ENCODE measurements at regions not wholly inside any gene's neighbourhood (a gene's known extent, or its start where the extent isn't known, plus 50 kb on each side); places are given as distances from the start of the nearest gene placed in this dataset.

DNA sequence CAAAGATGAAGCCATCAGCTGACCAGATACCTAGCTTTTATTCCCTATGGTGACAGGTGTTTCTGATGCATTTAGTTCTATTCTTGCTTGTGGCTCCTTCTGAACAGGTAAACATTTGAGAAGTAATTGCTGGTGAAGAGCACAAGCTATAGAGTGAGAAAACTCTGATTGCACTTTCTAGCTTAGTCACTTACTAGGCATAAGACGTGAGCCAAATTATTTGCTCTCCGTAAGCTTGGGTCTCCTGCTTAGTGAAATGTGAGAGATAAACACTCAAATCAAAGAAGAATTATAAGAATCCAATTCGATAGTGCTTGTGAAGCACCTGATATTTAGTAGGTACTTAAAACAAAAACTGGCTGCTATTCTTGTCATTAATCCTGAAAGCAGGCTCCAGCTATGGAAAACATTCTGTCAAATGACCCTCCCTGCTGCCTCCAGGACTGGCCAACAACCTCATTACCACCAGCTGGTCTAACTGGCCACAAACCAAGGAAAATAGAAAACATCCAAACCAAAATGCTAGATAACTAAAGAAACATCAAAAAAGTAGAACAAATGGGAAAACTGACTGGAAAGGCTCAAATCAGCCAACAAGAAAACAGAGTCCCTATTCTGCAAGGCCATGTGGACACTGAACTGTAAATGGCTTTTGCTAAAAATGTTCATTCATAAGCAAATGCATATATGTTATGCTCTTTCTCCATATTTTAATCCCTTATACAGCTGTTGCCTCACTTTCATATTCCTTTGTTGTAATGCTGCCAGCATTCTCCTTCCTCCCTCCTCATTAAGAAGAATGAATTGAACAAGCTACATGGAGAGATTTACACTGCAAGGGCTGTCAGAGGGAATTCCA lies 616.1 kb downstream of the DTWD2 start:
- no peak for TF ChIP-seq POLR2A (IDR thresholded peaks at IDR 0.05)
- TF ChIP-seq, protein P1, sequence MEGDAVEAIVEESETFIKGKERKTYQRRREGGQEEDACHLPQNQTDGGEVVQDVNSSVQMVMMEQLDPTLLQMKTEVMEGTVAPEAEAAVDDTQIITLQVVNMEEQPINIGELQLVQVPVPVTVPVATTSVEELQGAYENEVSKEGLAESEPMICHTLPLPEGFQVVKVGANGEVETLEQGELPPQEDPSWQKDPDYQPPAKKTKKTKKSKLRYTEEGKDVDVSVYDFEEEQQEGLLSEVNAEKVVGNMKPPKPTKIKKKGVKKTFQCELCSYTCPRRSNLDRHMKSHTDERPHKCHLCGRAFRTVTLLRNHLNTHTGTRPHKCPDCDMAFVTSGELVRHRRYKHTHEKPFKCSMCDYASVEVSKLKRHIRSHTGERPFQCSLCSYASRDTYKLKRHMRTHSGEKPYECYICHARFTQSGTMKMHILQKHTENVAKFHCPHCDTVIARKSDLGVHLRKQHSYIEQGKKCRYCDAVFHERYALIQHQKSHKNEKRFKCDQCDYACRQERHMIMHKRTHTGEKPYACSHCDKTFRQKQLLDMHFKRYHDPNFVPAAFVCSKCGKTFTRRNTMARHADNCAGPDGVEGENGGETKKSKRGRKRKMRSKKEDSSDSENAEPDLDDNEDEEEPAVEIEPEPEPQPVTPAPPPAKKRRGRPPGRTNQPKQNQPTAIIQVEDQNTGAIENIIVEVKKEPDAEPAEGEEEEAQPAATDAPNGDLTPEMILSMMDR (IDR thresholded peaks at IDR 0.05): no peak
